ENCODE measurements at regions not wholly inside any gene's neighbourhood (a gene's known extent, or its start where the extent isn't known, plus 50 kb on each side); places are given as distances from the start of the nearest gene placed in this dataset.

GRCh38 chr2:128635361-128635900 is 316.8 kb upstream of the HS6ST1 start:
- no peak overlapping the region for H3K4me3 ChIP-seq (ENCODE audit: low read depth, low read length)
- DNase-seq (ENCODE audit: low read depth), result no peak
- TF ChIP-seq, protein P1, sequence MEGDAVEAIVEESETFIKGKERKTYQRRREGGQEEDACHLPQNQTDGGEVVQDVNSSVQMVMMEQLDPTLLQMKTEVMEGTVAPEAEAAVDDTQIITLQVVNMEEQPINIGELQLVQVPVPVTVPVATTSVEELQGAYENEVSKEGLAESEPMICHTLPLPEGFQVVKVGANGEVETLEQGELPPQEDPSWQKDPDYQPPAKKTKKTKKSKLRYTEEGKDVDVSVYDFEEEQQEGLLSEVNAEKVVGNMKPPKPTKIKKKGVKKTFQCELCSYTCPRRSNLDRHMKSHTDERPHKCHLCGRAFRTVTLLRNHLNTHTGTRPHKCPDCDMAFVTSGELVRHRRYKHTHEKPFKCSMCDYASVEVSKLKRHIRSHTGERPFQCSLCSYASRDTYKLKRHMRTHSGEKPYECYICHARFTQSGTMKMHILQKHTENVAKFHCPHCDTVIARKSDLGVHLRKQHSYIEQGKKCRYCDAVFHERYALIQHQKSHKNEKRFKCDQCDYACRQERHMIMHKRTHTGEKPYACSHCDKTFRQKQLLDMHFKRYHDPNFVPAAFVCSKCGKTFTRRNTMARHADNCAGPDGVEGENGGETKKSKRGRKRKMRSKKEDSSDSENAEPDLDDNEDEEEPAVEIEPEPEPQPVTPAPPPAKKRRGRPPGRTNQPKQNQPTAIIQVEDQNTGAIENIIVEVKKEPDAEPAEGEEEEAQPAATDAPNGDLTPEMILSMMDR (conservative IDR thresholded peaks at IDR 0.05; ENCODE audit: low read depth, low read length), result no peak

DNA sequence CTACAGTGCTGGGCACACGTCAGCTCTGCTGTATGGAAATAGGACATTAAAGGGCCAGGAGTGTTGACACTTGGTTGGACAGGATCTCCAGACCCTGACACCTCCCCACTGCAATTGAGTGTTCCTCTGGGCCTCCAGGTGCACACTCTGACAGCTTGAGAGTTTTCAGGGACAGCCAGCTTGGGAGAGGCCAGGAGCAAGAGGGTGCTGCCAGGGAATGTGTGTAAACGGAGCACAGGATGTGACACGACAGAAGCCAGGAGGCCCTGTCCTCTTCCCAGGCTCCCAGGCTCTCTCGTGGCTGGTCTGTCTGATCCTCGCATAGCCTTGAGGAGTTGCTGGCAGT is 318.1 kb upstream of the HS6ST1 start:
- no peak for DNase-seq (ENCODE audit: low read depth)
- no peak overlapping the region for H3K4me3 ChIP-seq (ENCODE audit: low read depth, low read length)
- TF ChIP-seq, protein P1 (conservative IDR thresholded peaks at IDR 0.05; ENCODE audit: low read depth, low read length), result no peak

GRCh38 chr2:128637481-128638155 is 318.9 kb upstream of the HS6ST1 start:
- TF ChIP-seq, protein P1 (conservative IDR thresholded peaks at IDR 0.05; ENCODE audit: low read depth, low read length), result no peak
- DNase-seq (ENCODE audit: low read depth), result no peak
- no peak overlapping the region for H3K4me3 ChIP-seq (ENCODE audit: low read depth, low read length)

DNA sequence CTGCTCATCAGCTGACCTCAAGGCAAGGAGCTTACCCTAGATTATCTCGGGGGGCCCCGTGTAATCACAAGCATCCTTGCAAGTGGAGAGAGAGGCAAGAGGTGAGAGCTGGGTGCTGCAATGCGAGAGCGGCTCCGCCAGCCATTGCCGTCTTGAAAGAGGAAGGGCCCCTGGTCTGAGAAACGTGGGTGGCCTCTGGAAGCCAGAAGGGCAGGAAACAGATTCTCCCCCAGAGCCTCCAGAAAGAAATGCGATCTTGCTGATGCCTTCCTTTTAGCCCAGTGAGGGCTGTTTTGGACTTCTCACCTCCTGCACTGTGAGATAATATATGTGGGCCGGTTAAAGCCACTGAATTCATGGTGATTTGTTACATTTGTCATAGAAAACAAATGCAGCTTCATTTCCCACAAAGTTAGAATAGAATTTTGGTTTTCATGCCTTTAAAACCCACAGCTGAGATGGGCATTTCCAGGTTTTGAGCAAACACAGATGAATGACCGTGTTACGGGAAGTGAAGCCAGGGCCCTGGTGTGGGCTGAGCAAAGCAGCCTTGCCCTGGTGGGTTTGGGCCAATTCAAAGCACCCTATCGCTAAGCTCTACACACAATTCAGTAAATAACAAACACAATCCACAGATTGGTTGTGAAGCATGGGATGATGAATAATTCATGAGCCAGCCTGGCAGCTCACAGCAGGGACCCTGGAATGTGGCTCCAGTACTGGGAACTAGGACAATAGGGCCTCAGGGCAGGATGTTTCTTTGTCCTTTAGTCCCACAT is 319.9 kb upstream of the HS6ST1 start:
- TF ChIP-seq, protein P1 (conservative IDR thresholded peaks at IDR 0.05; ENCODE audit: low read depth, low read length), result no peak

DNA sequence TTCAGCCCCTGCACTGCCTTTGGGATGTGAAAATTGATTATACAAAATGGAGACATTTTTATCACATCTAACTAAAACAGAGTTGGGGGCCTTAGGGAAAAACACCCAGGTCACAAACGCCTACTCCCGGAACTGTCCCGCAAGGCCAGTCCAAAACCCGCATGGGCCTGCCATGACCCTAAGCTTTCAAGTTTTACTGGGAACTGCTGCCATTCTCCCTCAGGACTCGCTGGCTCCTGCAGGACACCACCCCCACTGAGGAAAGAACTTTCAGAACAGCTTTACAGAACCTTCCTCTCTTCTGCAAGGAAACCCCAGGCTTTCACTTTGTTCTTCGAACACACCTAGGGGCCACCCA is 320.4 kb upstream of the HS6ST1 start:
- H3K4me3 ChIP-seq (ENCODE audit: low read depth, low read length), result no peak overlapping the region
- no peak for DNase-seq (ENCODE audit: low read depth)
- TF ChIP-seq, protein P1 (conservative IDR thresholded peaks at IDR 0.05; ENCODE audit: low read depth, low read length), result no peak

More for the DNA sequence above, 319.9 kb upstream of the HS6ST1 start:
- peak; percentile 70 for DNase-seq (ENCODE audit: low read depth)
- no peak overlapping the region for H3K4me3 ChIP-seq (ENCODE audit: low read depth, low read length)

DNA sequence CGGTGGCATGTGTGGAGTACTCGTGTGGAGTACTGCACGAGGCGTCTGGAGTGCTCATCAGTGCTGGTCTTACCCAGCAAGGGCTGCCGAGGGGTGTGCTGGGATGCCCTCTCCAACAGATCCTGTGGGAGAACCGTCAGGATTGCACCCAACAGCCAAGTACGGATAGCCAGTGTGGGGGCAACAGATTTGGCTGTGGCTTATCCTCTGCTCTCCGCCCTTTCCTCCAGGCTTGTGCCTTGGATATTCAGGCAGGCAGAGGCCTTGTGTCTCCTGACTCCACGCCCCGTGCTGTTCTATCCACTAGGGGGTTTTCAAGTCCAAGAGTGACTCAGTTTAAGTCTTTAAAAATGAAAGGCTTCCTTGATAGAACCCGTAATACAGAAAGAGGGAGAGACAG is 321.0 kb upstream of the HS6ST1 start:
- TF ChIP-seq, protein P1 (conservative IDR thresholded peaks at IDR 0.05; ENCODE audit: low read depth, low read length), result no peak
- no peak for DNase-seq (ENCODE audit: low read depth)

More for the DNA sequence above, 321.0 kb upstream of the HS6ST1 start:
- no peak overlapping the region for H3K4me3 ChIP-seq (ENCODE audit: low read depth, low read length)

Data from choroid plexus epithelial cell (primary cell).